SH-SY5Y (cell line): ENCODE measurements at regions not wholly inside any gene's neighbourhood (a gene's known extent, or its start where the extent isn't known, plus 50 kb on each side); places are given as distances from the start of the nearest gene placed in this dataset.

Experiments used
- GATA2 ChIP-seq: IDR thresholded peaks from 2 replicates; pipeline ENCODE4 v1.6.1; 2011; ENCODE audit warnings: mild to moderate bottlenecking, low read depth, low read length
- GATA3 ChIP-seq: IDR thresholded peaks from 2 replicates; pipeline ENCODE4 v1.6.1; 2011; ENCODE audit warnings: low read depth, mild to moderate bottlenecking, low read length, moderate library complexity

- TF ChIP-seq GATA3 (no peak), GATA2 (no peak)
Observed at GRCh38 chr20:51267679-51268078, 244.8 kb upstream of the KCNG1 start.
